LNCAP (cell line): ENCODE measurements at regions not wholly inside any gene's neighbourhood (a gene's known extent, or its start where the extent isn't known, plus 50 kb on each side); places are given as distances from the start of the nearest gene placed in this dataset.

Source experiments
- TF ChIP-seq, protein P1 (sequence below): fragments of 450-650 bp; IDR thresholded peaks from 2 replicates; pipeline ENCODE4 v1.5.1; 2017; ENCODE audit warnings: mild to moderate bottlenecking

GRCh38 chr6:92888316-92888715 lies 531.0 kb downstream of the EPHA7 start:
- TF ChIP-seq, protein P1, sequence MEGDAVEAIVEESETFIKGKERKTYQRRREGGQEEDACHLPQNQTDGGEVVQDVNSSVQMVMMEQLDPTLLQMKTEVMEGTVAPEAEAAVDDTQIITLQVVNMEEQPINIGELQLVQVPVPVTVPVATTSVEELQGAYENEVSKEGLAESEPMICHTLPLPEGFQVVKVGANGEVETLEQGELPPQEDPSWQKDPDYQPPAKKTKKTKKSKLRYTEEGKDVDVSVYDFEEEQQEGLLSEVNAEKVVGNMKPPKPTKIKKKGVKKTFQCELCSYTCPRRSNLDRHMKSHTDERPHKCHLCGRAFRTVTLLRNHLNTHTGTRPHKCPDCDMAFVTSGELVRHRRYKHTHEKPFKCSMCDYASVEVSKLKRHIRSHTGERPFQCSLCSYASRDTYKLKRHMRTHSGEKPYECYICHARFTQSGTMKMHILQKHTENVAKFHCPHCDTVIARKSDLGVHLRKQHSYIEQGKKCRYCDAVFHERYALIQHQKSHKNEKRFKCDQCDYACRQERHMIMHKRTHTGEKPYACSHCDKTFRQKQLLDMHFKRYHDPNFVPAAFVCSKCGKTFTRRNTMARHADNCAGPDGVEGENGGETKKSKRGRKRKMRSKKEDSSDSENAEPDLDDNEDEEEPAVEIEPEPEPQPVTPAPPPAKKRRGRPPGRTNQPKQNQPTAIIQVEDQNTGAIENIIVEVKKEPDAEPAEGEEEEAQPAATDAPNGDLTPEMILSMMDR, result no peak

DNA sequence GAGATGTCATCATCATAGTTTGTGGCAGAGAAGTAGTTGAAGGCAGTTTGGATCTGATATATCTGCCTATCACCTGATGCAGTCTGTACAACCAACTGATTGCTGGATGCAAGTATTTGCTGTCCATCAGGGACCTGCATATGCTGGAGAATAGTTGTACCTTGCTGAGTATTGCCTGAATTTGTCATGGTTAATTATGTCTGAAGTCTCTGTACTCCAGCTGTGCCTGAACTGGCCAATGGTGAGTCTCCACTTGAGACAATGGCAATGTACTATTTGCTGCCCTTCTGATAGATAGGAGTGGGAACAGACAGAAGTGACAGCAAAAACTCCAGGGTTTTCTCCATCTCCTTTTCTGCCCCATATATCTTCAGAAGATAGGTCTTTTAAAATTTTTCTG lies 531.5 kb downstream of the EPHA7 start:
- TF ChIP-seq, protein P1, result no peak

DNA sequence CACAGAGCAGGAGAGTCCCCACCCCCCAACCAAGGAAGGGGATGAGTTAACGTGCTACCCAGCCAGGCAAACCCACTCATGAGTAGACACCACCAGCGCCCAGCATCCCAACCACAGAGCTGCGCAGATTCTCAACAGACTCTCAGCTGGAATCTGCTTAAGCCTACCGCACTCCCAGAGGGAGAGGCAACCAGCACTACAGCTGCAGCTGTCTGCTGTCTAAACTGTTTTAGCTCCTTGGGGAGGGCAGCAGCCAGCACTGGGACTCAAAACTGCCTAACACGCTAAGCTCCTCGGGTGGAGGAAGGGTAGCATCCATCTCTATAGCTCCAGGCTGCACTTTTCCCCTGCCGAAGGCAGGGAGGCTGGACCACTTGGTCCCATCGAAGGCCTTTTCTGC lies 539.8 kb downstream of the EPHA7 start:
- TF ChIP-seq, protein P1, result no peak

- TF ChIP-seq, protein P1, result no peak
These were observed 554.3 kb downstream of the EPHA7 start for GRCh38 chr6:92864966-92865555.

DNA sequence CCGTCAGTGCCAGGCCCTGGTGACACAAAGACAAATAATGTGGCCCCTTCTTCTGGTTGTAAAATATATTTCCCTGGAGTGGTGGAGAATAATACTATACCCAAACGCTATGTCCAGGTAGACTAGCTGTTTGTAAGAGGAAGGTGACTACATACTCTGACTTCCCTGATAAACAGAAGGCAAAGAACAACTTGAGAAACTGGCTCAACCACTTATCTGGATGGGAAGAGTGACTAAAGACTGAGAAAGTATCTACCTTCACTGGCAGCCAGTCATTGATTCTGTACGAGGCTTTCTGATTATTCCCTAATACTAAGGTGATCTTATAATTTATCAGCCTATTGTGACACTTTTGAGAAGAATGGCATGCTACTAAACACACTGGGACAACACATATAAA lies 569.7 kb downstream of the EPHA7 start:
- TF ChIP-seq, protein P1, result no peak

GRCh38 chr6:92848901-92849300 lies 570.5 kb downstream of the EPHA7 start:
- TF ChIP-seq, protein P1, result no peak

DNA sequence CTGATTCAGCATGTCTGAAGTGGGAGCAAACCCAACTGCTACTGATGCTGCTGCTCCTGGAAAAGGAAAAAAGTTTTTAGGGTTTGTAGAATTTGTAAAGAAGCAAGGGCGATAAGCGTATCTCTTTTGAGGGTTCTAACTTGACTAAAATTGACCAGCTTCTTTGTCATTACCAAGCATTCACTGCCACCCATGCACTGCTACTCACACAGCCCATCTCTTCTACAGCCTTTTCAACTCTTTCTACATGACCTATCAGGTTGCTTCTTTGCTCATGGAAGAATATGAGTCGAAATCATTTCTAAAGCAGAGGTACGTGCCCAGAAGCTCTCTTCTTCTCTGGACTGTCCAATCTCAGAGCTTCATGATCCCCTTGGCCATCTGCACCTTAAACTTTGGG lies 570.9 kb downstream of the EPHA7 start:
- TF ChIP-seq, protein P1, result no peak

DNA sequence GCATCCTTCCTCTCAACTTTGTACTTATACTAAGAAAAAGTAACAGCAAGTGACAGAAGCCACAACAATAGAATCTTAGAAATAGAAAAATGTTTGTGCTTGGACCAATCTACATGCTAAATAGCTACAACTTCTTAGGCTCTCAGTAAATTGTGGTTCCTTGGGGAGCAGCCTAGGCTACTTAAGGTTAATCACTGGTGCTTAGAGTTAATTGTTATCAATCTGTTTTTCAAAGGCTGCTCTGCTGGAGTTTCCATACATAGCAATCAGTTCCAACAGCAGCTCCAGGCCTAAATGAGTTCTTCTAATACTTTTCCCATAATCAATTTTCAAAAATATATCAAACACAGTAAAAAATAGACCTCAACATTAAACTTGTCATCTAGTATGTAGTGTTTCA lies 571.4 kb downstream of the EPHA7 start:
- TF ChIP-seq, protein P1, result no peak
